Panc1 (cell line): ENCODE measurements at regions not wholly inside any gene's neighbourhood (a gene's known extent, or its start where the extent isn't known, plus 50 kb on each side); places are given as distances from the start of the nearest gene placed in this dataset.

Experiments
- ATAC-seq: fragments of 200-7000 bp; cut with Tn5 transposase; 2 replicates; pipeline ENCODE4 v1.9.1; 2020; ENCODE audit warnings: mild to moderate bottlenecking, moderate library complexity
- BruUV-seq: library from RNA; stranded (reverse); fragments of 400-500 nt; replicated peaks from 2 replicates; lab custom pipeline; 2021; lab: Mats Ljungman, UMichigan
- CTCF ChIA-PET: fragments of 300-600 bp; sonication (Branson Sonifier 250); formaldehyde crosslinking; loops from one replicate; lab custom pipeline; 2022; ENCODE audit warnings: antibody characterized with exemption; lab: Charles Lee
- POLR2A ChIA-PET: fragments of 300-600 bp; sonication (Branson Sonifier 250); formaldehyde crosslinking; loops from one replicate; lab custom pipeline; 2022; ENCODE audit warnings: antibody characterized with exemption; lab: Charles Lee
- DNase-seq: peaks from one replicate; pipeline ENCODE4 v3.0.0-alpha.2; 2010; ENCODE audit warnings: low read depth, low spot score
- H3K27ac ChIP-seq: 2 replicates; pipeline ENCODE4 v1.5.1; 2011; ENCODE audit warnings: mild to moderate bottlenecking, low read length, inconsistent platforms
- H3K27me3 ChIP-seq: fragments of 200-500 bp; sonication (Bioruptor generic); 2 replicates; pipeline ENCODE4 v1.6.0; 2014; ENCODE audit warnings: low read length, inconsistent platforms; ENCODE audit not compliant: control insufficient read depth, insufficient read depth
- H3K36me3 ChIP-seq: fragments of 200-500 bp; sonication (Bioruptor generic); 2 replicates; pipeline ENCODE4 v1.5.1; 2014; ENCODE audit warnings: inconsistent platforms, mild to moderate bottlenecking, low read length, moderate library complexity; ENCODE audit not compliant: control insufficient read depth, insufficient read depth
- H3K4me1 ChIP-seq: 2 replicates; pipeline ENCODE4 v1.5.1; 2011; ENCODE audit warnings: inconsistent platforms, mild to moderate bottlenecking, low read length, moderate library complexity; ENCODE audit not compliant: control insufficient read depth, insufficient read depth
- H3K4me3 ChIP-seq, 2 experiments: 2 replicates each; pipeline ENCODE4 v1.5.1; 2011 to 2012; ENCODE audit warnings: low read depth in 2 of 2, low read length in 2 of 2, mild to moderate bottlenecking in 2 of 2, inconsistent platforms in 1 of 2, moderate library complexity in 1 of 2
- H3K9me3 ChIP-seq: fragments of 200-500 bp; sonication (Bioruptor generic); 2 replicates; pipeline ENCODE4 v1.5.1; 2014; ENCODE audit warnings: low read depth, mild to moderate bottlenecking, inconsistent platforms, low read length, moderate library complexity; ENCODE audit not compliant: control insufficient read depth, insufficient read depth
- POLR2AphosphoS5 ChIP-seq: IDR thresholded peaks from 2 replicates; pipeline ENCODE4 v1.6.1; 2012; ENCODE audit warnings: mild to moderate bottlenecking, low read depth, low read length, moderate library complexity
- SIN3A ChIP-seq: IDR thresholded peaks from 2 replicates; pipeline ENCODE4 v1.6.1; 2012; ENCODE audit warnings: low read depth, mild to moderate bottlenecking, low read length, moderate library complexity, borderline replicate concordance; ENCODE audit not compliant: insufficient read depth
- TCF7L2 ChIP-seq: IDR thresholded peaks from 2 replicates; pipeline ENCODE4 v1.6.1; 2011; ENCODE audit warnings: mild to moderate bottlenecking, low read depth, low read length, inconsistent platforms
- in situ Hi-C: cut with HindIII; loops from 2 replicates; pipeline ENCODE4 v1.10.0; 2016; ENCODE audit warnings: low sequenced_read_pairs, low pct_unique_long_range_greater_than_20kb
- intact Hi-C: fragments of 100-400 bp; cut with micrococcal nuclease; formaldehyde crosslinking; loops from one replicate; pipeline ENCODE4 v1.10.0; 2022; ENCODE audit not compliant: unreplicated experiment
- TF ChIP-seq, protein P1 (sequence below), 2 experiments: IDR thresholded peaks; 2 replicates each; pipeline ENCODE4 v1.6.1; 2011 to 2012; ENCODE audit warnings: low read depth in 2 of 2, control low read depth in 1 of 2, low read length in 1 of 2, mild to moderate bottlenecking in 1 of 2, moderate library complexity in 1 of 2; ENCODE audit not compliant: insufficient read depth in 1 of 2
- TF ChIP-seq, protein P2 (sequence below): fragments of 450-650 bp; IDR thresholded peaks from 2 replicates; pipeline ENCODE4 v1.5.1; 2017; ENCODE audit warnings: mild to moderate bottlenecking

DNA sequence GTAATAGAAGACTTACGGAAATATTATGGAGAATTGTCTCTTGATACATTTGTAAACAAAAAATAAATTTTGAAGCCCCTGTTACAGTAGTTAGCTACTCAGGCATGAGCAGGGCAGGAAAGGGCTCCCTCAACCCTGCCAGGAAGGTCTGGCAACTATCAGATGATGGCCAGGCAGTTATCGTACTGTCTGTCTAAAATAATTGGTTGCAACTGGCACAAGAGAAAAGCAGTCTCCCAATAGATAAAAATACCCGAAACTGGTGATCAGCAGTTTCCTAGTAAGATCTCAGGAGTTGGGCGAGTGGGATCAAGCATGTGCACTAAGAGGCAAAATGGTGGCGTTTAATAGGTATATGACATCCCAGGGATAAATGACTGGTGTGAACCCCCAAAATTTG lies 1336.3 kb downstream of the C4orf33 start:
- no peak for TF ChIP-seq TCF7L2
- TF ChIP-seq POLR2AphosphoS5 = no peak
- TF ChIP-seq, protein P1, sequence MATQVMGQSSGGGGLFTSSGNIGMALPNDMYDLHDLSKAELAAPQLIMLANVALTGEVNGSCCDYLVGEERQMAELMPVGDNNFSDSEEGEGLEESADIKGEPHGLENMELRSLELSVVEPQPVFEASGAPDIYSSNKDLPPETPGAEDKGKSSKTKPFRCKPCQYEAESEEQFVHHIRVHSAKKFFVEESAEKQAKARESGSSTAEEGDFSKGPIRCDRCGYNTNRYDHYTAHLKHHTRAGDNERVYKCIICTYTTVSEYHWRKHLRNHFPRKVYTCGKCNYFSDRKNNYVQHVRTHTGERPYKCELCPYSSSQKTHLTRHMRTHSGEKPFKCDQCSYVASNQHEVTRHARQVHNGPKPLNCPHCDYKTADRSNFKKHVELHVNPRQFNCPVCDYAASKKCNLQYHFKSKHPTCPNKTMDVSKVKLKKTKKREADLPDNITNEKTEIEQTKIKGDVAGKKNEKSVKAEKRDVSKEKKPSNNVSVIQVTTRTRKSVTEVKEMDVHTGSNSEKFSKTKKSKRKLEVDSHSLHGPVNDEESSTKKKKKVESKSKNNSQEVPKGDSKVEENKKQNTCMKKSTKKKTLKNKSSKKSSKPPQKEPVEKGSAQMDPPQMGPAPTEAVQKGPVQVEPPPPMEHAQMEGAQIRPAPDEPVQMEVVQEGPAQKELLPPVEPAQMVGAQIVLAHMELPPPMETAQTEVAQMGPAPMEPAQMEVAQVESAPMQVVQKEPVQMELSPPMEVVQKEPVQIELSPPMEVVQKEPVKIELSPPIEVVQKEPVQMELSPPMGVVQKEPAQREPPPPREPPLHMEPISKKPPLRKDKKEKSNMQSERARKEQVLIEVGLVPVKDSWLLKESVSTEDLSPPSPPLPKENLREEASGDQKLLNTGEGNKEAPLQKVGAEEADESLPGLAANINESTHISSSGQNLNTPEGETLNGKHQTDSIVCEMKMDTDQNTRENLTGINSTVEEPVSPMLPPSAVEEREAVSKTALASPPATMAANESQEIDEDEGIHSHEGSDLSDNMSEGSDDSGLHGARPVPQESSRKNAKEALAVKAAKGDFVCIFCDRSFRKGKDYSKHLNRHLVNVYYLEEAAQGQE (IDR thresholded peaks at IDR 0.05; ENCODE audit: insufficient read depth in 1 of 2, low read depth in 2 of 2, low read length in 1 of 2) = no peak
- TF ChIP-seq, protein P2, sequence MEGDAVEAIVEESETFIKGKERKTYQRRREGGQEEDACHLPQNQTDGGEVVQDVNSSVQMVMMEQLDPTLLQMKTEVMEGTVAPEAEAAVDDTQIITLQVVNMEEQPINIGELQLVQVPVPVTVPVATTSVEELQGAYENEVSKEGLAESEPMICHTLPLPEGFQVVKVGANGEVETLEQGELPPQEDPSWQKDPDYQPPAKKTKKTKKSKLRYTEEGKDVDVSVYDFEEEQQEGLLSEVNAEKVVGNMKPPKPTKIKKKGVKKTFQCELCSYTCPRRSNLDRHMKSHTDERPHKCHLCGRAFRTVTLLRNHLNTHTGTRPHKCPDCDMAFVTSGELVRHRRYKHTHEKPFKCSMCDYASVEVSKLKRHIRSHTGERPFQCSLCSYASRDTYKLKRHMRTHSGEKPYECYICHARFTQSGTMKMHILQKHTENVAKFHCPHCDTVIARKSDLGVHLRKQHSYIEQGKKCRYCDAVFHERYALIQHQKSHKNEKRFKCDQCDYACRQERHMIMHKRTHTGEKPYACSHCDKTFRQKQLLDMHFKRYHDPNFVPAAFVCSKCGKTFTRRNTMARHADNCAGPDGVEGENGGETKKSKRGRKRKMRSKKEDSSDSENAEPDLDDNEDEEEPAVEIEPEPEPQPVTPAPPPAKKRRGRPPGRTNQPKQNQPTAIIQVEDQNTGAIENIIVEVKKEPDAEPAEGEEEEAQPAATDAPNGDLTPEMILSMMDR = no peak
- no peak for TF ChIP-seq SIN3A
- H3K27ac ChIP-seq = no peak overlapping the region
- H3K9me3 ChIP-seq = no peaks in the 10 kb centered on the region
- CTCF ChIA-PET = no interaction called here
- H3K27me3 ChIP-seq = no peaks in the 10 kb centered on the region
- POLR2A ChIA-PET = no interaction called here
- no peaks in the 10 kb centered on the region for H3K36me3 ChIP-seq
- intact Hi-C loops (no loop called here), in situ Hi-C loops (no loop called here)
- H3K4me1 ChIP-seq = no peaks in the 10 kb centered on the region
- ATAC-seq (no peak), DNase-seq (no peak)
- no TSS peak for BruUV-seq
- no peak overlapping the region for H3K4me3 ChIP-seq

DNA sequence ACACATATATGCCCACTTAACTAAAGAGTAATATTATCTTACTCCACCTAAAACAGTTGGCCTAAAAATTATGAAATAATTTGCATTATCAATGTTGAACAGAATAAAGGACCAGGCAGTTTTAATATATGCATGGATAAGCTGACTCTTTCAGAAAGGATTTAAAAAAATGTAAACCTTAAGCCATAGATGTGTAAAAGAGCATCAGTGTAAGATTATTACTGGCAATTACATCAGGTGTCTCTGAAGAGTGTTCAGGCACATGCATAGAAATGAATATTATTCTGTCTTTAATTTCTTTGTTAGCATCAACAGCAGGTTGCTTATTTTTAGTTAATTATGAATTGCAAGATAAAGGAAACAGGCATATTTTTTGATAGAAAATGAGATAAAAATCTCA lies 1353.8 kb downstream of the C4orf33 start:
- BruUV-seq = no TSS peak
- Histone ChIP-seq H3K36me3 (no peaks in the 10 kb centered on the region), H3K4me3 (no peak overlapping the region), H3K27me3 (no peaks in the 10 kb centered on the region), H3K9me3 (no peaks in the 10 kb centered on the region), H3K27ac (no peak overlapping the region), H3K4me1 (no peaks in the 10 kb centered on the region)
- ChIA-PET POLR2A (no interaction called here), CTCF (no interaction called here)
- ATAC-seq = no peak
- no peak for DNase-seq
- in situ Hi-C loops (no loop called here), intact Hi-C loops (no loop called here)
- TF ChIP-seq, protein P1 (IDR thresholded peaks at IDR 0.05; ENCODE audit: insufficient read depth in 1 of 2, low read depth in 2 of 2, low read length in 1 of 2) = no peak
- TF ChIP-seq TCF7L2 = no peak
- TF ChIP-seq, protein P2 = no peak
- no peak for TF ChIP-seq SIN3A
- TF ChIP-seq POLR2AphosphoS5 = no peak
